Hematopoietic multipotent progenitor cell treated with erythropoietin and hydrocortisone succinate and interleukin-3 and kit ligand, for 6 days (in vitro differentiated cells): ENCODE measurements at regions not wholly inside any gene's neighbourhood (a gene's known extent, or its start where the extent isn't known, plus 50 kb on each side); places are given as distances from the start of the nearest gene placed in this dataset.

Experiments
- DNase-seq: peaks from one replicate; pipeline ENCODE4 v3.0.0-alpha.2; 2015

- DNase-seq = no peak
Measured at GRCh38 chr10:76732306-76732705, 905.3 kb downstream of the KCNMA1 start.

DNA sequence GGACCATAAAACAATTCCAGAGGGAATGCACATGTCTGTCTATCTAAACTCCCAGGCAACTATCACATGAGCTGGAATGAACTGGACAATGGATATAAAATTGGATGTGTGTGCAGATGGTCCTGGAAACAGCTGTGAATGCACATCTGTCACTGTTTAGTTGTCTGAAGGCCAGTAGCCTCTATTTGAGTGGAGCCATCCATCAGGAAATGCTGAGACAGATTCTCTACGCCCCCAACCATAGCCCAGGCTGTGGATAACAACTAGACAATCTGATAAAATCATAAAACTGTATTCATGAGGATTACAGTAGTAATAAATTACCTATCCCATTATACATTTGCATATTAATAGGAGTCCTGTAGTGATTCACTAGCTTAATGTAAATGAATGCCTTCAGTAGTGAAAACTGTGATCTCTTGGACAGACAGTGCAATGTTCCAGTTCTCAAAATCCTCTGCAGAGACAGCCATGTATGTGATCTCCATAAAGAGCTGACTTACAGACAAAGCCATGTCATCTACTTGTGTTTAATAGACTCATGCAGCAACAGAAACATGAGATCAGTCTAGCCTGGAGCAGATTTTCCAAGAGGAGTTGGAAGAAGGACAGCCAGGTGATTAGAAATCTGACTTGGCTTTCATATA is 907.6 kb downstream of the KCNMA1 start:
- DNase-seq = no peak

- no peak for DNase-seq
Measured at GRCh38 chr10:76729346-76729745, 908.3 kb downstream of the KCNMA1 start.

GRCh38 chr10:76727038-76727437 is 910.6 kb downstream of the KCNMA1 start:
- no peak for DNase-seq

DNA sequence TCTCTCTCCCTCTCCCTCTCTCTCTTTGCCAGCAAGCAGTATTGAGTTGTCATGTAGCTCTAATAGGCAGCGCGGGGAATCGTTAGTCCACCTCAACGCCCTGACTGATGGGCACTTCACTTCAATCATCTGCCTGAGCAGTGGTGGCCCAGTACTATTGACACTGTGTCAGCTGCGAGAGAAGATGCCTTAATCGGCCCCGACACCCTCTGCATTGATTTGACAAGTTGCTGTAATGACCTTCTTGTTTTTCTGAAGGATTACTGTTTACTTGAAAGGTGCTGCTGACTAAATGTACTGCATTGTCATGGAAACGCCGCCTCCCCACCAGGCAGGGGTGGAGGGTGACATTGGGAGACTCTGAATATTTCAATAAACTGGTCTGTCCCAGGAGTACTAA is 913.8 kb downstream of the KCNMA1 start:
- no peak for DNase-seq

GRCh38 chr10:76721891-76722505 is 915.6 kb downstream of the KCNMA1 start:
- no peak for DNase-seq

DNA sequence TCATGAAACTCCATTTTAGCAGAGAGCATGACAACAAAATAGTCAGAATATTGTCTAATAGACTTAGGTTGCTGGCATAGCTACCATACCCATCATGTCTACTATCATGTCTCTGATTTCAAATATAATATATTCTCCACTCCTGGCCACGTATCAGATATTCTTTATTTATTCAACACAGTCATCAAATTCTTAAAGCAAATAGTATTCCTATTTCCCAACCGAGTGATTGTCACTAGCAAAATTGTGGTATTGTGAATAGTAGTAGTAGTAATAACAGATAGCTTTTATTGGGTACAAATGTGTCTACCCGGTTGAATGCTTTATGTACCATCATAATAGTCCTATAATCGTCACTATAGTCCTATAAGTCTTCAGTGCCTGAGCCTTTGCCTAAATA is 918.6 kb downstream of the KCNMA1 start:
- DNase-seq = no peak

DNA sequence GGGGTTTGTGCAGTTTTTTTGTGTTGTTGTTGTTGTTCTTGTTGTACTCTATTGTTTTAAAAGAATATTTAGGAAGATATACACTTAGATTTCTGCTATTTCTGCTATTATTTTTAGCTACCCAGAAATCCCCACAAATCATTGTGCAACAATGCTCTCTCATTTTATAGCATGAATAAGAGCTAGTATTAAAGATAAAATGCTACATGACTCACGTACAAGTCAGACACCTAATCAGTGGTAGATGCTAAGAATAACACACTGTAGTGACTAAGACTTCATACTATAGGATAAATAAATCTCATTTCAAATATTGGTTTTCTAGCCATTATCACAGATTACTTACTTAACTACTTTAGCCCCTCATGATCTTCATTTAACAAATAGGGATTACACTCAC is 920.5 kb downstream of the KCNMA1 start:
- no peak for DNase-seq

DNA sequence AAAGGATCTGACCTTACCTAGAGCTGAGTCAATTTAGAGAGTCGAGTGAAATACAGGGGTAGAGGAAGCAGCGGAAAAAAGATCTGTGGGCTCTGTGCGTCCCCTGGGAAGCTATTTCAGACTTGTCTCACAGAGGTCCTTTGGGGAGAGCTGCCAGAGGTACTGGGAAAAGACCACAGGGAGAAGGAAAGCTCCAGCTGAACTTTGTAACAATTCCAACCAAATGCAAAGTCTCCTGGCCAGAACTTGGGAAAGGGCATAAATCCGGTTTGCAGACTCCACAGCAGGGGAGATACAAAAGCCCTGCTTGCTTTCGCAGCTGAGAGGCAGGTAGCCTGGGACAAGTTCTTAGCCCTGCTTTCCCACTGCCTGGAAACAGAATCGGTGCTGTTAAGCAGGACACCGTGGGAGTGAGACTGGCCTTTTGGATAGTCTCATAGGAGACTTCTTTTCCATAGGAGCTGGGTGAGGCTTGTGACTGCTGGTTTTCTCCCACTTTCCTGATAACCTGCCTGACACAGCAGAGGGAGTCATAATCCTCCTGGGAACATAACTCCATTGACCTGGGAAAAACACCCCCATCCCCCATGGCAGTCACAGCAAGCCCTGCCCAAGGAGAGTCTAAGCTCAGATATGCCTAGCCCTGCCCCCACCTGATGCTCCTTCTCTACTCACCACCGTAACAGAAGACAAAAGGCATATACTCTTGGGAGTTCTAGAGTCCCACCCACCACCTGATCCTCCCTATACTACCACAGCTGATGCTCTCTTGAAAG is 926.2 kb downstream of the KCNMA1 start:
- no peak for DNase-seq

GRCh38 chr10:76700241-76700640 is 937.4 kb downstream of the KCNMA1 start:
- DNase-seq = no peak

DNA sequence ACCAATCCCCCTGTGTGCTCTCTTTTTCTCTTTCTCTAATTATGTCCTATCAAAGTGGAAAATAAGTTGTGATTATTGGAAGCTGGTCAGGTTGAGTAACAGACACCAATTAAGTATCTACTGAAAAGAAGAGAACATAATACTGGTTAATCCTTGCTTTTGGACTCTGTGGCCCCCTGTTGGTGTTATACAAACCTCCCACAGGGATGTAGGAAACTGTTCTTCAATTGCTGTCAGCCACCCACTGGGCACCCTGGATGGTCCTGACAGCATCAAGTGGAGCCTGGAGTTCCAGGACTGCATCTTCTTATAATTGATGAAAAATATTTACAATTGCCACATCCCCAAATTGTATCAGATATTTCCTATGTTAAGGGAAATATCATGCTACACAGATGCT is 939.7 kb downstream of the KCNMA1 start:
- no peak for DNase-seq

GRCh38 chr10:76695069-76695468 is 942.5 kb downstream of the KCNMA1 start:
- no peak for DNase-seq

DNA sequence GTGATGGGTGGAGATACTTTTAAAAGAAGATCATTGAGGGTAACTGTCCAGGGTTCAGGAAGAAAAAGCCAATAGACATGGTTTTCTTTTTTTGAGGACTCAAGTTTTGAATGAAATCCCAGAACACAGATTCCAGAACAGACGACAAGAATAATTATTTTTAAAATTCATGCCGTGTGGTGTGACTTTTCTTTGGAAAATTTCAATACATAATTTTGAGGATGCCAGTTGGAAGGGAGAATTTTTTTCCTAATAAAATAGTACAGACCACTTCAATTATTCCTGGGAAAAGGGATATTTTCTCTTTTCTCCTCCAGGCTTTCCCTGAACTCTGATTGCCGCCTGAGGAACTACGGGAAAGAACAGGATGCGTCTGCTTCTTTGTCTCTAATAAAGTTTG is 951.4 kb downstream of the KCNMA1 start:
- no peak for DNase-seq

- DNase-seq = no peak
Measured at GRCh38 chr10:76684968-76685367, 952.6 kb downstream of the KCNMA1 start.

- no peak for DNase-seq
Measured at GRCh38 chr10:76681153-76681552, 956.5 kb downstream of the KCNMA1 start.

DNA sequence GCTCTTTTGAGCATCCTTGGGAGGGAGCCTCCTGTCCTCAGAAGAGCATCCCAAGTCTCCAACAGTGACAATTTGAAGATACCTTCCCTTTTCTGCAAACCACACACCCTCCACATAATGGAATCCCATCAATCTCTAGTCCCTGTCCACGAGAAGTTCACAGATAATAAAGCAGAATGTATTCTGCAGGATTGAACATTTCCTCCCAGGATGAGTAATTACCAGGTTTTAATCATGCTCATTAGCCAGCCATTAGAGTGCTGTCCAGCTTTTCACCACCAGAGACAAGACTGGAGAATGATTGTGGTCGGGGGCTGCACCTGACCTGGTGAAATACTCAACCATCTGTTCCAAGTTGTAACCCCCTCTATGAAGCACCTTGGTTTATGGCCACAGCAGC is 958.6 kb downstream of the KCNMA1 start:
- no peak for DNase-seq

GRCh38 chr10:76675951-76676587 is 961.5 kb downstream of the KCNMA1 start:
- DNase-seq = no peak

DNA sequence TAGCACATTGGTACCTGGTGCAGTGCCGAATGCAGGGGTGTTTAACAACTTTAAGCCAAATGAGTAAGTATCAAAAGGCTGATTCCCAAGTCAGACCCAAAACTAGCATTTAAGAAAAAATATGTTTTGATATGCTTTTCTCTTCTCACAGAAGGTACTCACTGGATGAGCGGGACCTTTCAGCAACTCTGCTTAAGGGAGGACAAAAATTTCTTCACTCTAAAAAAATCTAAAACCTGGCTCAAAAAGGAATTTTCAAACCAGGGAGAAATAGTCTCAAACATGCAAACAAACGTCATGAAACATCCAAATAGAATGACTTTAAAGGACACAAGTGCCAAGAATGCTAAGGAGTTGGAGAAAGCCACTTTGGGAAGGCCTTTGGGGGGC is 962.1 kb downstream of the KCNMA1 start:
- DNase-seq = no peak

DNA sequence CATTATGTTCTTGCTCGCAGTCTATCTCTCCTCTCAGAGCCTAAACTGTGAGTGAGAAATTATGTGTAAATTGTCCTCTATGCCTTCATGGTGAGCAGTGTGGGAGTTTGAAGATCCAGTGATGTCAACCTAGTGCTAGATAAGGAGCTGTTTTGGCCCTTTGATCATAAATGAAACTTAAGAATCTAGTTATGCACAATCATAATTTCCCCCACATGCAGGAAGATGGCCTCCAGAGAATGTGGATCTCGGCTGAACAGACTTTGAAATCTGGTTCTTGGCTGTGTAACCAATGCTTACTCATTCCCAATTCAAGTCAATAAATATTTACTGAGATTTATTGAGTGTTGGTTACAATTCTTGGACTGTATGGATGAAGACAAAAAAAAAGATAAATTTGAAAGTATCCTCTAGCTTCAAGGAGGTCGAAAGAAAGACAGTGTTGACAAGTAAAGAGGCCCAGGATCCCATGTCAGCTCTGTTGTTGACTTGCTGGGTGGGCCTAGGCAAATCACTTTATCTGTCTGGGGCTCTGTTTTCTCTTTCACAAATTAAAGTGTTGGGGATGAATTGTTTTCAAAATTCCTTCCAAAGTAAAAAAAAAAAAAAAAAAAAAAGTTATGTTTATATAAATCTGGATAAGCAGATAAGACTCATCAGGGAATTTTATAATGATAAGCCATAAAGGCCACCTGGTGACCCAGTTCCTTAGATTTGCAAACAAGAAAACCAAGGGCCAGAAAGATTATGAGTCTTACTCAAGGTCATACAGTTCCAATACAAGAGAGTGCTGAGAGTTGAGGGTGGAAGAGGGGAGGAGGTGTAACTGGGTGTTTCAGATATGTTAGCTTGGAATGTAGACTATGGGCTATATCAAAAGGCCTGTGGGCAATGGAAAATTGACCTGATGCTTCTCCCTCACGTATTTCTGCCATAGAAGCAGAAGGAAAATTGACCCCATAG is 969.9 kb downstream of the KCNMA1 start:
- DNase-seq = no peak

DNA sequence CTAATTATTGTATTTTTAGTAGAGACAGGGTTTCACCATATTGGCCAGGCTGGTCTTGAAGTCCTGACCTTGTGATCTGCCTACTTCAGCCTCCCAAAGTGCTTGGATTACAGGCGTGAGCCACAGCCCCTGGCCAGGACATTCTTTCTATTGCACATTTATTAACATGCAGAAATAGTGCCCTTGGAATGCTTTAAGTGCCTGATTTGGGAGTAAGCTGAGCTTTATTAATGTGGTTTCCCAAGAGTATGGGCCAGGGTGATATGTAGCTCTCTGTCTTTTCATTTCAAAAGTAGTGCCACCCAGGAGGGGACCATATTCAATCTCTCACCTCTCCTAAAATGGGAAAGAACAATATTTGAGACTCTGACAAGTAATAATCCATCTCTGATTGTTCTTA is 970.7 kb downstream of the KCNMA1 start:
- DNase-seq = no peak

DNA sequence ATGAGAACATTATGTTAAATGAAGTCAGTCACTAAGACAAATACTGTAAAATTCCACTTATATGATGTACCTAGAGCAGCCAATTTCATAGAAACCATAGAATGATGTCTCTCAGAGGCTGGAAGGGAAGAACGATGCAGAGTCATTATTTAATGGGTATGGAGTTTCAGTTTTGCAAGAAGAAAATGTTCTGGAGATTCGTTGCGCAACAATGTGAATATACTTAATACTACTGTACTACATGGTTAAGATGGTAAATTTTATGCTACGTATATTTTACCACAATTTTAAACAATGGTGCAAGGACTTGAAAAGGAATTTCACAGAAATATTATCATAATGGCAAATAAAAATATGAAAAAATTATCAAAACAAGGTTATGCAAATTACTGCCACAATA is 972.6 kb downstream of the KCNMA1 start:
- no peak for DNase-seq

DNA sequence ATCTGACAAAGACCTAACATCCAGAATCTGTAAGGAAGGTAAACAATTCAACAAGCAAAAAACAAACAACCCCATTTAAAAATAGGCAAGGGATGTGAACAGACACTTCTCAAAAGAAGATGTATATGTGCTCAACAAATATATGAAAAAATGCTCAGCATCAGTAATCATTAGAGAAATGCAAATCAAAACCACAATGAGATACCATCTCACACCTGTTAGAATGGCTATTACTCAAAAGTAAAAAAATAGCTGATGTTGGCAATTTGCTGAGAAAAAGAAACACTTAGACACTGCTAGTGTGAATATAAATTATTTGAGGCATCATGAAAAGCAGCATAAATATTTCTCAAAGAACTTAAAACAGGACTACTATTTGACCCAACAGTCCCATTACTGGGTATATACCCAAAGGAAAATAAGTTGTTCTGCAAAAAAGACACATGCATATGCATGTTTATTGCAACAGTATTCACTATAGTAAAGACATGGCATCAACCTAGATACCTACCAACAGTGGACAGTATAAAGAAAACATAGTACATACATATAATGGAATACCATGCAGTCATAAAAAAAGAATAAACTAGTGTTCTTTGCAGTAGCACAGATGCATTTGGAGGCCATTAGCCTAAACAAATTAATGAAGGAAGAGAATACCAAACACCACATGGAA is 980.1 kb downstream of the KCNMA1 start:
- DNase-seq = no peak
